Esophagus (tissue), 2 donors: ENCODE measurements at regions not wholly inside any gene's neighbourhood (a gene's known extent, or its start where the extent isn't known, plus 50 kb on each side); places are given as distances from the start of the nearest gene placed in this dataset.

Experiments used
- H3K27ac ChIP-seq, 2 donors: one replicate each; pipeline ENCODE4 v1.5.1; 2013; ENCODE audit warnings: low read depth in 2 of 2, mild to moderate bottlenecking in 2 of 2, inconsistent platforms in 1 of 2, low read length in 1 of 2, moderate library complexity in 1 of 2
- H3K27me3 ChIP-seq, 2 donors: one replicate each; pipeline ENCODE4 v1.6.1; 2013; ENCODE audit warnings: low read length in 2 of 2, control low read depth in 1 of 2, mild to moderate bottlenecking in 1 of 2; ENCODE audit not compliant: insufficient read depth in 2 of 2, control insufficient read depth in 1 of 2
- H3K36me3 ChIP-seq, 2 donors: one replicate each; pipeline ENCODE4 v1.6.1; 2013; ENCODE audit warnings: low read length in 1 of 2; ENCODE audit not compliant: control insufficient read depth in 2 of 2, insufficient read depth in 2 of 2
- H3K4me1 ChIP-seq, 2 donors: one replicate each; pipeline ENCODE4 v1.6.1; 2013; ENCODE audit warnings: low read length in 1 of 2; ENCODE audit not compliant: control insufficient read depth in 2 of 2, insufficient read depth in 2 of 2
- H3K4me3 ChIP-seq, 2 donors: one replicate each; pipeline ENCODE4 v1.5.1; 2013; ENCODE audit warnings: low read length in 2 of 2, mild to moderate bottlenecking in 2 of 2, low read depth in 1 of 2, moderate library complexity in 1 of 2
- H3K9me3 ChIP-seq, 2 donors: one replicate each; pipeline ENCODE4 v1.6.1; 2013; ENCODE audit warnings: mild to moderate bottlenecking in 2 of 2, low read depth in 1 of 2, low read length in 1 of 2, moderate library complexity in 1 of 2; ENCODE audit not compliant: control insufficient read depth in 2 of 2, insufficient read depth in 1 of 2
- WGBS, 2 donors: extraction: QIAGEN DNeasy Blood & Tissue Kit; methylation state at CpG; one replicate each; pipeline ENCODE4 v1.1.7; 2013; 5-methylcytosine and 5-hydroxymethylcytosine counted together
- donor health status: healthy with polysubstance abuse.
- donor health status: Bipolar disorder and iron deficiency.

GRCh38 chr4:12588582-12588981, 895.6 kb downstream of the RAB28 start:
- Histone ChIP-seq H3K27me3 (no peaks in the 10 kb centered on the region), H3K4me1 (no peaks in the 10 kb centered on the region), H3K27ac (no peak overlapping the region), H3K9me3 (no peaks in the 10 kb centered on the region), H3K36me3 (no peaks in the 10 kb centered on the region), H3K4me3 (no peak overlapping the region)

- H3K27me3 ChIP-seq: no peaks in the 10 kb centered on the region
- WGBS, 2 donors: 69 to 71% methylated on average over 6 of the region's 6 CpGs
- no peaks in the 10 kb centered on the region for H3K4me1 ChIP-seq
- H3K4me3 ChIP-seq: no peak overlapping the region
- no peaks in the 10 kb centered on the region for H3K36me3 ChIP-seq
- no peak overlapping the region for H3K27ac ChIP-seq
- H3K9me3 ChIP-seq: no peaks in the 10 kb centered on the region
These were observed 897.7 kb downstream of the RAB28 start for GRCh38 chr4:12586242-12587006.

DNA sequence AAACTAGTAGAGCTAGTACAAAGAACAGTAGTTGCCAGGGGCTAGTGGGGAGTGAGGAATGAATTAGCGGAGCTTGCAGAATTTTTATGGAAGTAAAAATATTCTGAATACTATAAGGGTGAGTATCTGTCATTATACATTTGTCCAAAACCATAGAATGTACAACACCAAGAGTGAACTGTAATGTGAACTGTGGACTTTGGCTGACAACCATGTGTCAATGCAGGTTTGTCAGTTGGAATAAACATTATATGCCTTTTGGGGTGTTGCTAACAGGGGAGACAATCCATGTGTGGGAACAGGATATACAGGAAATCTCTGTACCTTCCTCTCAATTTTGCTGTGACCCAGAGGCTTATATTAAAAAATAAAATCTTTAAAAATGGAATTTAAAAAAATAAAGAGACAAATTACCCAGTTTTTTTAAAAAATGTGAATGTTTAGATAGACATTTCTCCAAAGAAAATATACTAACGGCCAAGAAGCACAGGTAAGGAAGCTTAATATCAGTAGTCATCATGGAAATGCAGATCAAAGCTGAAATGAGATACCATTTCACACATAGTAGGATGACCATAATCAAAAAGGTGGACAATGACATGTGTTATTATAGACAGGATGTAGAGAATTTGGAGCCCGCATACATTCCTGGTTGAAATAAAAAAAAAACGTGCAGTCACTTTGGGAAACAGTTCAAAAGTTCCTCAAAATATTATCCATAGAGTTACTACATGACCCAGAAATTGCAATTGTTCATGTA, 899.8 kb downstream of the RAB28 start:
- WGBS, 2 donors: 64 to 66% methylated on average over 4 of the region's 4 CpGs

GRCh38 chr4:12583275-12583674, 900.9 kb downstream of the RAB28 start:
- no peaks in the 10 kb centered on the region for H3K27me3 ChIP-seq

More for the DNA sequence above, 899.8 kb downstream of the RAB28 start:
- H3K36me3 ChIP-seq: no peaks in the 10 kb centered on the region
- no peaks in the 10 kb centered on the region for H3K9me3 ChIP-seq
- no peaks in the 10 kb centered on the region for H3K27me3 ChIP-seq
- H3K27ac ChIP-seq: no peak overlapping the region
- no peaks in the 10 kb centered on the region for H3K4me1 ChIP-seq
- H3K4me3 ChIP-seq: no peak overlapping the region

DNA sequence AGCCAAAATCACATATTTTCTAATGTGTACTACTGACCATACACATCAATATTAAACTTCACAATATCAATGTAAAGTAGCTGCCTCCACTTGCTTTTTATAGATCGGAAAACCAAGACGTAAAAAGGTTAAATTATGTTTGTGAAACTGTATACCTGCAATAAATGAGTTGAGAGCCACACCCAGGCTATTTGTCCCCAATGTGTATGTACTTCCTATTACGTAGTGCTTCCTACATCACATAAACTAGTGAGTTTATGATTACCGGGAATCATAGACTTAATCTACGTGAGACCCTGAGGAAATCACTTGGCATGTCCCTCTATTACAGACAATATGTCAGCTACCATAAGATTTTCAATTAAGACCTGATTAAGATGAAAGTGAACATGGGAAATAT, 903.4 kb downstream of the RAB28 start:
- Histone ChIP-seq H3K4me1 (no peaks in the 10 kb centered on the region), H3K27me3 (no peaks in the 10 kb centered on the region), H3K27ac (no peak overlapping the region), H3K36me3 (no peaks in the 10 kb centered on the region), H3K4me3 (no peak overlapping the region), H3K9me3 (no peaks in the 10 kb centered on the region)
- WGBS, 2 donors: 83 to 85% methylated on average over 5 of the region's 5 CpGs

More at GRCh38 chr4:12583275-12583674, 900.9 kb downstream of the RAB28 start:
- 55 to 69% methylated on average over 1 of the region's 1 CpG for WGBS, 2 donors
- Histone ChIP-seq H3K4me1 (no peaks in the 10 kb centered on the region), H3K9me3 (no peaks in the 10 kb centered on the region), H3K36me3 (no peaks in the 10 kb centered on the region), H3K27ac (no peak overlapping the region), H3K4me3 (no peak overlapping the region)

GRCh38 chr4:12579172-12579571, 905.0 kb downstream of the RAB28 start:
- Histone ChIP-seq H3K9me3 (no peaks in the 10 kb centered on the region), H3K27ac (no peak overlapping the region), H3K36me3 (no peaks in the 10 kb centered on the region), H3K4me1 (no peaks in the 10 kb centered on the region), H3K4me3 (no peak overlapping the region), H3K27me3 (no peaks in the 10 kb centered on the region)
- 25% methylated on average over 6 of the region's 6 CpGs for whole genome bisulfite sequencing, 2 donors

DNA sequence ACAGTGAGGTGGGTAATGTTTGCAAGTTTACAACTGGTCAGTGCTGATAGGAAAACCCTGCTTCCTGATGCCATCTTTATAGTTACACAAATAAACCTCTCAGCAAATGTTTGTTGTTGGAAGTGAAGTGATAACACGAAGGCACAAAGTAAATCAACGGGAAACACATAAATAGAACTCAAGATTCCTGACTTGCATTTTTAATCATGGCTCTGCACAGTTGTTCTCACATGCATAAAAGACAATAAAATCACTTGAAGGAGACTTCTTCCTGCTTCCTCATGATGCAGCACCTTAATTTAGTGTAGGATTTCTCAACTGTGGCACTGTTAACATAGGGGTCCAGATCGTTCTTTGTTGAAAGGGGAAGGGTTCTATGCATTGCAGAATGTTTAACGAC, 907.7 kb downstream of the RAB28 start:
- Histone ChIP-seq H3K27ac (no peak overlapping the region), H3K4me3 (no peak overlapping the region), H3K4me1 (no peaks in the 10 kb centered on the region), H3K9me3 (no peaks in the 10 kb centered on the region), H3K36me3 (no peaks in the 10 kb centered on the region), H3K27me3 (no peaks in the 10 kb centered on the region)
- WGBS, 2 donors: 22 to 23% methylated on average over 4 of the region's 4 CpGs

DNA sequence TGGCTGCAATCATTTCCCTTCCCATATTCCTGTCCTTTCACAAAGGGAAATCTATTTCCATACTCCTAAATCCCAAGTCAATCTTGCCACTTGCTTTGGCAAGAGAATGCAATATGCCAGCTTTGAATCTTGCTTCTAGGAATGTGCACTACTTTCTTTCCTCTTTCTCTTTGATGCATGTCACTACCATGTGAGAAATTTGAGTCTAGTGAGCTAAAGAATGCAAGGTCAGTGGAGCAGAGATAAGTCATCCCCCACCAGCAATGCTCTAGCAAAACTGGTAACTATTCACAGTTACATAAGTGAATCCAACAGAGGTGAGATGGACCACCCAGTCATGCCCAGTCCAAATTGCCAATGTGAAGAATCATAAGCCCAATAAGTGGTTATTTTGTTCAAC, 910.4 kb downstream of the RAB28 start:
- no peaks in the 10 kb centered on the region for H3K4me1 ChIP-seq

DNA sequence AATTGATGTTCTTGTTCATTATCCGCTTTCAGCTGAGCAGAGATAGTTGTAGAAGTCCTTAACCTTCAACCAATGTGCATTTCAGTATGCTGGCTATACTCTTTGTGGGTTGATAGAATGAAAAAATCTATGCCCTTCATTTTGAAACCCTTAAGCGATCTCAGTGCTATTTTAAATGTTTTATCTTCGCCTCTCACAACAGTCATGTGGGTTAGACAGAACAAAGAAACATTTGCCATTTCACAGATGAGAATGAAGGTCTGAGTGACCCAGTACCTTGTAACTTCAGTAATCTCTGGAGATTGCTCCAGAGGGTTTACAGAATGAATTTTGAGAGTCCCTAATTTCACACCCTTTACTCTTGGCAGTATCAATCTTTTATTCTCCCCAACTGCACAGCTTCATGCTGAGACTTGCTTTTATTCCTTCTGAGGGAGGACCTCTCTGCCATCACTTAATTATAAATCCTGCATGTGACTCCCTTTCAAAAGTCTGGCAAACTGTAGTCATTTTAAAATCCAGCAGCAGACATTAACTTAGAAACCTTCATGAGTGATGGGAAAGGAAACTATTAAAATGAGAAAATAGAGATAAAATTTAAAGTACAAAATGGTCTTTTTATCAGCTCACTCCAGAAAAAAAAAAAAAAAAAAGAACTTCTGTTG, 921.5 kb downstream of the RAB28 start:
- Histone ChIP-seq H3K36me3 (no peaks in the 10 kb centered on the region), H3K27me3 (peaks cover 0 to 2% of the 10 kb centered on the region in 2 donors), H3K27ac (no peak overlapping the region), H3K4me3 (no peak overlapping the region), H3K9me3 (no peaks in the 10 kb centered on the region), H3K4me1 (no peaks in the 10 kb centered on the region)
- WGBS, 2 donors: 82 to 83% methylated on average over 3 of the region's 3 CpGs

More for the DNA sequence above, 910.4 kb downstream of the RAB28 start:
- no peak overlapping the region for H3K27ac ChIP-seq
- no peaks in the 10 kb centered on the region for H3K36me3 ChIP-seq
- no peaks in the 10 kb centered on the region for H3K27me3 ChIP-seq
- H3K4me3 ChIP-seq: no peak overlapping the region
- no peaks in the 10 kb centered on the region for H3K9me3 ChIP-seq
